ENCODE measurements at regions not wholly inside any gene's neighbourhood (a gene's known extent, or its start where the extent isn't known, plus 50 kb on each side); places are given as distances from the start of the nearest gene placed in this dataset.
"Not testable (repeated sequence)": the region's sequence is repeated elsewhere in the genome, so short reads cannot be mapped to it uniquely, and the experiment has no call there.

- no peak for DNase-seq (ENCODE audit: extremely low read depth in 1 of 2, low read depth in 1 of 2)
Observed at GRCh38 chr4:82194329-82194728, 179.5 kb downstream of the HNRNPD start.

GRCh38 chr4:82192017-82192673 lies 181.6 kb downstream of the HNRNPD start:
- no peak for DNase-seq (ENCODE audit: extremely low read depth in 1 of 2, low read depth in 1 of 2)

- DNase-seq (ENCODE audit: extremely low read depth in 1 of 2, low read depth in 1 of 2), result no peak
Observed at GRCh38 chr4:82181789-82182188, 192.0 kb downstream of the HNRNPD start.

GRCh38 chr4:82172186-82172585 lies 201.6 kb downstream of the HNRNPD start:
- DNase-seq (ENCODE audit: extremely low read depth in 1 of 2, low read depth in 1 of 2), result no peak

- DNase-seq (ENCODE audit: extremely low read depth in 1 of 2, low read depth in 1 of 2), result no peak
Observed at GRCh38 chr4:82171531-82172155, 202.1 kb downstream of the HNRNPD start.

GRCh38 chr4:82149750-82150149 lies 224.0 kb downstream of the HNRNPD start:
- DNase-seq (ENCODE audit: extremely low read depth in 1 of 2, low read depth in 1 of 2), result no peak

GRCh38 chr4:82145850-82146249 lies 227.9 kb downstream of the HNRNPD start:
- no peak for DNase-seq (ENCODE audit: extremely low read depth in 1 of 2, low read depth in 1 of 2)

- DNase-seq (ENCODE audit: extremely low read depth in 1 of 2, low read depth in 1 of 2), result no peak
Observed at GRCh38 chr4:82140422-82140821, 233.4 kb downstream of the HNRNPD start.

GRCh38 chr4:82139287-82139686 lies 234.5 kb downstream of the HNRNPD start:
- DNase-seq (ENCODE audit: extremely low read depth in 1 of 2, low read depth in 1 of 2), result no peak

- no peak for DNase-seq (ENCODE audit: extremely low read depth in 1 of 2, low read depth in 1 of 2)
Observed at GRCh38 chr4:82138374-82138773, 235.4 kb downstream of the HNRNPD start.

GRCh38 chr4:82136161-82136801 lies 237.5 kb downstream of the HNRNPD start:
- no peak for DNase-seq (ENCODE audit: extremely low read depth in 1 of 2, low read depth in 1 of 2)

- DNase-seq (ENCODE audit: extremely low read depth in 1 of 2, low read depth in 1 of 2), result no peak
Observed at GRCh38 chr4:82128355-82128754, 245.4 kb downstream of the HNRNPD start.

- DNase-seq (ENCODE audit: extremely low read depth in 1 of 2, low read depth in 1 of 2), result no peak
Observed at GRCh38 chr4:82126512-82127040, 247.2 kb downstream of the HNRNPD start.

- DNase-seq (ENCODE audit: extremely low read depth in 1 of 2, low read depth in 1 of 2), result no peak
Observed at GRCh38 chr4:82125787-82126297, 247.9 kb downstream of the HNRNPD start.

GRCh38 chr4:82124932-82125786 lies 248.6 kb downstream of the HNRNPD start:
- no peak for DNase-seq (ENCODE audit: extremely low read depth in 1 of 2, low read depth in 1 of 2)

- no peak for DNase-seq (ENCODE audit: extremely low read depth in 1 of 2, low read depth in 1 of 2)
Observed at GRCh38 chr4:82124365-82124764, 249.4 kb downstream of the HNRNPD start.

GRCh38 chr4:82123934-82124333 lies 249.9 kb downstream of the HNRNPD start:
- DNase-seq (ENCODE audit: extremely low read depth in 1 of 2, low read depth in 1 of 2), result no peak

GRCh38 chr4:82115183-82115582 lies 258.6 kb downstream of the HNRNPD start:
- DNase-seq (ENCODE audit: extremely low read depth in 1 of 2, low read depth in 1 of 2), result not testable (repeated sequence)

- DNase-seq (ENCODE audit: extremely low read depth in 1 of 2, low read depth in 1 of 2), result no peak
Observed at GRCh38 chr4:82108506-82108905, 265.3 kb downstream of the HNRNPD start.

- no peak for DNase-seq (ENCODE audit: extremely low read depth in 1 of 2, low read depth in 1 of 2)
Observed at GRCh38 chr4:82104578-82104977, 269.2 kb downstream of the HNRNPD start.

Data from stimulated activated CD8-positive, alpha-beta memory T cell treated with anti-CD3 and anti-CD28 coated beads, Interleukin-7, amount 100 ng/mL, for 48 hours (primary cell).